HG03354 (cell line): ENCODE measurements at regions not wholly inside any gene's neighbourhood (a gene's known extent, or its start where the extent isn't known, plus 50 kb on each side); places are given as distances from the start of the nearest gene placed in this dataset.
"Not testable (repeated sequence)": the region's sequence is repeated elsewhere in the genome, so short reads cannot be mapped to it uniquely, and the experiment has no call there.

ENCODE experiments used
- ATAC-seq: cut with Tn5 transposase; IDR thresholded peaks from one replicate; pipeline ENCODE4 v1.9.1; 2021; ENCODE audit warnings: mild to moderate bottlenecking; ENCODE audit not compliant: unreplicated experiment, poor library complexity, severe bottlenecking

DNA sequence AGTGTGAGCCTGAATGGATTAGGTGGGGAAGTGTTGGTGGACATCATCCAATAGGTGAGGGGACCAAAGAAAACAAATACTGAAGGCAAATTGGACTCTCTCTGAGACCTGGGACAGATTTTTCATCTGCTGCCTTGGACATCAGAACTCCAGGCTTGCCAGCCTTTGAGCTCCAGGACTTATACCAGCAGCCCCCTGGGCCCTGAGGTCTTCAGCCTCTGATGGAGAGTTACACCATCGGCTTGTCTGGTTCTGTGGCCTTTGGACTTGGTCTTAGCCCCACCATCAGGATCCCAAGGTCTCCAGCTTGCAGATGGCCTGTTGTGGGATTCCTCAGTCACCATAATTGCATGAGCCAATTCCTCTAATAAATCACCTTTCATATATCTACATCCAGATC, 80.8 kb upstream of the SLC8A3 start:
- ATAC-seq: no peak

DNA sequence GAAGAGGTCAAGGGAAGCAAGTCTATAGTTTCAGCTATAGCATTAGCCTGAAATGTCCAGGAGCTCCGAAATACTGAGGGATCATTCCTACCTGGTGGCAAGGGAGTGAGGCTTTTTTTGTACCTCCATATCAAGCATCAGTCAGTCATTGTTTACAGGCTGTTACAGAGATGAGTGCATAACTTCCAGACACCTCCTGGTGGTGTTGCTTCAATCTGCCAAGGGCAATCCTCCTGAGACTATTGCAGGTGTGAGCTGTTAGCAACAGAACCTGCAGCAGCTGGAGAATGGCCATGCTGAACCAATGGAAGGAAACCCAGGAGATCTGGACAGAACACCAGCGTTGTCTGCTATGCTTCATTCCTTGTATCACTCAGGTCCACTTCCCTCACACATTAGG, 80.0 kb upstream of the SLC8A3 start:
- no peak for ATAC-seq

DNA sequence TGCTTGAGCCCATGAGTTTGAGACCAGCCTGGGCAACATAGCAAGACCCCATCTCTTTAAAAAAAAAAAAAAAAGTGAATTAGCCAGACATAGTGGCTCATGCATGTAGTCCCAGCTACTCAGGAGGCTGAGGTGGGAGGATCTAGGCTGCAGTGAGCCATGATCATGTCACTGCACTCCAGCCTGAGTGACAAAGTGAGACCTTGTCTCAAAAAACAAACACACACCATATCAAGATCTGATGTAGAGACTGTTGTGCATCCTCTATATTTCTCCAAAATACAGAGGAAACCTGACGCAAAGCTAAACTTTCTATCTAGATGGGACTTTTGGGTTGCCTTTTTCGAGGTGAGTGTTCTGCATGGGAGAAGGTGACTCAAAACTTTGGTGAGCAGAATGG, 77.4 kb upstream of the SLC8A3 start:
- ATAC-seq: no peak

DNA sequence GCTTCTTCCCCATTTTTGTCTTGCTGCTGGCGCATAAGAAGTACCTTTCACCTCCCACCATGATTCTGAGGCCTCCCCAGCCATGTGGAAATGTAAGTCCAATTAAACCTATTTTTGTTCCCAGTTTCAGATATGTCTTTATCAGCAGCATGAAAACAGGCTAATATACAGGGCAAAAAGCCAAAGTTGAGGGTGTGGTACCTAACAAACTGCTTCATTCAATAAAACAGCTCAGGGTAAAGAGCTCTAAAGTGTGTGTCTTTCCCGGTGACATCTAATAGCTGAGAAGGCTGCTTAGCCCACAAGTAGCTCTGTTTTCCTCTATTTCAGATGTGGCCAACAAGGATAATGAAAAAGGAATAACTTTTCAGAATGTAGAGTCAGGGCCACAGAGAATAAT, 76.7 kb upstream of the SLC8A3 start:
- no peak for ATAC-seq

DNA sequence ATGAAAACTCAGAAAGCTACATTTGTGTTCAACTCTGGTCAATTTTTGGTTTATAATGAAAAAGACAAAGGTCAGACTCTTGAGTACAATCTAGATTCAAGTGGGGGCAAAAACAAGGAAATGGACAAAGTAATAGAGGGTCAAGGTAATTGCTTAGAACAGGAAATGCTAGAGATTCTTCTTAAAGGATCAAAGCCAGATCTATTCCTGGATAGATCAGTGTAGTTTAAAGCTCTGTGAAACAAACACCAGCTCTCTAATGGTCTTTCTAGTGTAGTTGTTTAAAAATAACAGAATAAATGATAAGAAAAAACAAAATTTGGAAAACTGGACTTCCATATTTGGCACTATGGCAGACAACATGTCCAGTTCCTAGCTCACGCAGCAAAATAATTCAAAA, 70.7 kb upstream of the SLC8A3 start:
- no peak for ATAC-seq

DNA sequence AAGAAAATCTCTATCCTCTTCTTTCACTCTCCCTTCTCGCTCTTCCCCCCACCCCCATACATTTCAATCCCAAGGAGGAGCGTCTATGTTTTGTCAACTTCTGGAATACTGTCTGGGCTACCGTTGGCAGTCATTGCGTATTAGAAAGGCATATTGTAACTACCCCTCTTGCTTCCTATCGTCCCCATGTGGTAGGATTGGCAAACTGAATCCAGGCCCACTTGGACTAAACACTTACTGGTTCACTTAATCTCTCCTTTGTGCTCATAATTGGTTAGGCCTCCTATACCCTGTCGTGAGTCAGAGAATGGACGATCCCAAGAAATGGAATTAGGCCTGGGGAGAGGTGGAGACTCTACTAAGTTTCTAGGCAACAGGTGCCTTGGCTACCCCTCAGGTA, 68.8 kb upstream of the SLC8A3 start:
- no peak for ATAC-seq

DNA sequence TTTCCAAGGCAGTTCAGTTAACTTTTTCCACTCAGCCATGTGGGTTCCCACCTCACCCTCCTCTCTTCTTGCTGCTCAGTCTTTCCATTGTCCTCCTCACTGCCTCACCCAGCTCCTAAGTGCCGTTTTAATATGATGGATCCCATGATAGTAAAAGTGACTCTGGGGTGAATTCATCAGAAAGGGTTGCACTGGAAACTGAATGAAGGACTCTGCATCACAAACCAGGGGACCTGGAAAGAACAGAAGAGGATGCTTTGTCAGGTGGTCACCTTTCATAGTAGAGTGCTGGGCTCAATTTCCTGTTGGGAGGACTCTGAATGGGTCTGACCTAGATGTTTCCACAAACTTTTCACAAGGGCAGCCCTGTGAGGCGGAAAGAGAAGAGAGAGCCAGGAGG, 67.8 kb upstream of the SLC8A3 start:
- ATAC-seq: no peak

DNA sequence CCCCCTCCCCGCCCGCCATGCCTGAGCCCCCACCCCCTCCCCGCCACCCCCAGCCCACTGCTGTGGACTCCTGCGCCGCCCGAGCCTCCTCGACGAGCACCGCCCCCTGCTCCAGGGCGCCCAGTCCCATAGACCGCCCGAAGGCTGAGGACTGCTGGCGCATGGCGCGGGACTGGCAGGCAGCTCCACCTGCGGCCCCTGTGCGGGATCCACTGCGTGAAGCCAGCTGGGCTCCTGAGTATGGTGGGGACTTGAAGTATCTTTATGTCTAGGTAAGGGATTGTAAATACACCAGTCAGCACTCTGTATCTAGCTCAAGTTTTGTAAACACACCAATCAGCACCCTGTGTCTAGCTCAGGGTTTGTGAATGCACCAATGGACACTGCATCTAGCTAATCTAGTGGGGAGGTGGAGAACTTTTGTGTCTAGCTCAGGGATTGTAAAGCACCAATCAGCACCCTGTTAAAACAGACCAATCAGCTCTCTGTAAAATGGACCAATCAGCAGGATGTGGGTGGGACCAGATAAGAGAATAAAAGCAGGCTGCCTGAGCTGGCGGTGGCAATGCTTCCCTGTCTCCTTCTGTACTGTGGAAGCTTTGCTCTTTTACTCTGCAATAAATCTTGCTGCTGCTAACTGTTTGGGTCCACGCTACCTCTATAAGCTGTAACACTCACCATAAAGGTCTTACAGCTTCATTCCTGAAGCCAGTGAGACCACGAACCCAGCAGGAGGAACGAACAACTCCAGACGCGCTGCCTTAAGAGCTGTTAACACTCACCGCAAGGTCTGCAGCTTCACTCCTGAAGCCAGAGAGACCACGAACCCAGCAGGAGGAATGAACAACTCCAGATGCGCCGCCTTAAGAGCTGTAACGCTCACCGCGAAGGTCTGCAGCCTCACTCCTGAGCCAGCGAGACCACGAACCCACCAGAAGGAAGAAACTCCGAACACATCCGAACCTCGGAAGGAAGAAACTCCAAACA, 66.6 kb upstream of the SLC8A3 start:
- peak; percentile 57 for ATAC-seq

DNA sequence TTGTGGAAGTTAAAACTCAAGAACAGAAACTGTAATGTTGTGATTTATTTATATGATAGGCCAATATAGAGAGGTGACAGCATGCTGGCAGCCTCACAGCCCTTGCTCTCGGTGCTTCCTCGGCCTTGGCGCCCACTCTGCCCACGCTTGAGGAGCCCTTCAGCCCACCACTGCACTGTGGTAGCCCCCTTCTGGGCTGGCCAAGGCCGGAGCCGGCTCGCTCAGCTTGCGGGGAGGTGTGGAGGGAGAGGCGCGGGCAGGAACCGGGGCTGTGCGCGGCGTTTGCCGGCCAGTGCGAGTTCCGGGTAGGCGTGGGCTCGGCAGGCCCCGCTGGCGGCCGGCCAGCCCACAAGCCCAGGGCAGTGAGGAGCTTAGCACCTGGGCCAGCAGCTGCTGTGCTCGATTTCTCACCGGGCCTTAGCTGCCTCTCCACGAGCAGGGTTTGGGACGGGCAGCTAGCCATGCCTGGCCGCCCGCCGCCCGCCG, 65.8 kb upstream of the SLC8A3 start:
- ATAC-seq: peak; percentile 69

DNA sequence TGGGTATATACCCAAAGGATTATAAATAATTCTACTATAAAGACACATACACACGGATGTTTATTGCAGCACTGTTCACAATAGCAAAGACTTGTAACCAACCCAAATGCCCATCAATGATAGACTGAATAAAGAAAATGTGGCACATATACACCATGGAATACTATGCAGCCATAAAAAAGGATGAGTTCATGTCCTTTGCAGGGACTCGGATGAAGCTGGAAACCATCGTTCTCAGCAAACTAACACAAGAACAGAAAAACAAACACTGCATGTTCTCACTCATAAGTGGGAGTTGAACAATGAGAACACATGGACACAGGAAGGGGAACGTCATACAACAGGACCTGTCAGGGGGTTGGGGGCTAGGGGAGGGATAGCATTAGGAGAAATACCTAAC, 64.8 kb upstream of the SLC8A3 start:
- not testable (repeated sequence) for ATAC-seq

DNA sequence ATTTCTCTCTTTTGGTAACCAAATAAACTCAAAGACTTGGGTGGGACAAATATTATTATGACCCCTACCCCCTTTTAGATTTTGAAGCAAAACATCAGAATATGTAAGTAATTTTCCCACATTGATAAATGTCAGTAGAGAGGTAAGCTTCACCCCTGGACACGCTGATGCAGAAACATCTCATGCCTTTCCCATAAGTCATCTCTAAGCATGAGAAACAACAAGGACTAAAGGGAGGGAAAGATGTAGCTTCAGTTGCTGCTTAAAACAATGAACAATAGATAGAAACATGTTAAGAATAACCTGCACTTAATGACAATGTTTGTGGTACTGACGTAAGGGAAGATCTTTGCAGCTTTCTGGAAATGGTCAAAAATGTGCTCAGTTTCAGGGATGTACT, 56.3 kb upstream of the SLC8A3 start:
- no peak for ATAC-seq

DNA sequence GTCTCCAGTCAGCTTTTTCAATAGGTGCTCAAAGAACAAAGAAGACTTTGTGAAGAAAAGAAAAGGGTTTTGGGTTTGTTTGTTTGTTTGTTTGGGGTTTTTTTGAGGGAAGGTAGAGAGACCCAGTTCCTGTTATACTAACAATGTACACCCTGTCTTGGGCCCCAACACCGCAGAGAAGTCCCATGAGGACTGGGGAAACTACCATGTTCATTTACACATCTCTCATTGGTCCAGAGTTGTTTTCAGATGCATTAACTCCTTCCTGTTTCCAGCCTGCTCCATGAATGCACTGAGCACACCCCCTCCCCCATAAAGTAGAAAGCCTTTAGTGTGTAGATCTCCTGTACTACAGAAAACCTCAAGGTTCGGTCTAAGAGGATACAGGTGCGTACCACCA, 51.1 kb upstream of the SLC8A3 start:
- ATAC-seq: peak; percentile 98

DNA sequence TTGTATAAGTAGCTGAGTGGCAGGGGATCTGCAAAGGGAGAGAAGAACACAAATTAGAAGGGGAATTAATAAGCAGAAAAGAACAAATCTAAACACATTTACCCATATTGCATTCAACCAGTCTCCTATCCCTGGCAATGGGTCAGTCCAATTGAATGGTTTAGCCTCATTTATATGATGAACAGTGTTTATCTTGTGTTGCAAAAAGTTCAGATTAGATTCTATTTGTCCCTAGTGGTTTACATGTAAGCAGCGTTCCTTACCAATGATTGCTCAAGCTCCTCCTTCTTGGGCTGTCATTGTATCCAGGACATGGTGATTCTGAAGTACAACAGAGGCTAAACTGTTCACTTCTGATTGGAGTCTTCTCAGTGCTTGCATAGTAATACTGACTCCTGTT, 49.9 kb upstream of the SLC8A3 start:
- not testable (repeated sequence) for ATAC-seq
